ENCODE measurements at regions not wholly inside any gene's neighbourhood (a gene's known extent, or its start where the extent isn't known, plus 50 kb on each side); places are given as distances from the start of the nearest gene placed in this dataset.
"Not testable (repeated sequence)": the region's sequence is repeated elsewhere in the genome, so short reads cannot be mapped to it uniquely, and the experiment has no call there.

DNA sequence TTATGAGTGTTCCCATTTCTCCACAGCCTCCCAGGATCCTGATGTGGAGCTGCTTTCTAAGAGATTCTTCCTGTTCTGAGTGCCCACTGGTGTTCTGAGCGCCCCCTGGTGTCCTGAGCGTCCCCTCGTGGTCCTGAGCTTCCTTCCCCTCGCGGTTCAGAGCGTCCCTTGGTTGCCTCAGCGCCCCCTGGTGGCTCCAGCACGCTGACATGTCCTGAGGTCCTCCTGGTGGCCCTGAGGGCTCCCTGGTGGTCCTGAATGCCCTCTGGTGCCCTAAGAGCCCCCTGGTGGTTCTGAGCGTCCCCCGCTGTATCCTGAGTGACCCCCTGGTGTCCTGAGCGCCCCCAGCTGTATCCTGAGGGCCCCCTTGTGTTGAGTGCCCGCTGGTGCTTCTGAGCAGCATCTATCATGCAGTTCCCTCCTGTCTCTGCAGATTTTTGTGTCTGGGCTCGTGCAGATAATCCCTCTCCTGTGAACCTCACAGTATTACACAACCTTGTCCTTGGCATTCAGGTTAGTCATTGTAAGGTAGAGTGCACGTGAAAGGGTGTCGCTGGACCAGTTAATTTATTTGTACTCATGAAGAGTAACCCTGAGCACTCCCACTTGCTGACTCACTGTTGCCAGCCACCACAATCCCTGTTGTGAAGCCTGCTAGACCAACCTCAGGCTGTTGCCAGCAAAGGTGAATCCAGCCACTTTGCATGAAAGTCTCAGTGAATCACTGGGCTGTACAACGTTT lies 1214.9 kb downstream of the TMEM121 start:
- dilution Hi-C loops (cut with MboI; ENCODE audit: extremely low pct_ligation_motif_present, low sequenced_read_pairs); H3K9ac ChIP-seq (replicated peaks; ENCODE audit: extremely low read depth, insufficient read depth, low read length); H3K9me3 ChIP-seq (replicated peaks; ENCODE audit: control insufficient read depth, insufficient read depth, low read length); FAIRE-seq; H3K36me3 ChIP-seq (ENCODE audit: control insufficient read depth in 2 of 2, extremely low read depth in 1 of 2, insufficient read depth in 2 of 2, low read length in 2 of 2); H3K4me2 ChIP-seq (ENCODE audit: insufficient read depth, low read length); H3K79me2 ChIP-seq (ENCODE audit: control insufficient read depth, insufficient read depth, low read length); H3K9me1 ChIP-seq (replicated peaks; ENCODE audit: control insufficient read depth, extremely low read depth, insufficient read depth, low read length); DNase-seq (ENCODE audit: low read depth, low spot score); H3K4me3 ChIP-seq (replicated peaks in 1 of 3; ENCODE audit: insufficient read depth in 1 of 3, low read depth in 1 of 3, low read length in 3 of 3); H2AFZ ChIP-seq (ENCODE audit: low read depth, low read length); intact Hi-C loops (cut with micrococcal nuclease); POLR2A ChIA-PET; H3K27ac ChIP-seq (ENCODE audit: insufficient read depth, low read depth, low read length); H4K20me1 ChIP-seq (replicated peaks; ENCODE audit: control insufficient read depth, extremely low read depth, insufficient read depth, low read length); BruUV-seq (replicated peaks); H3K27me3 ChIP-seq (ENCODE audit: control insufficient read depth in 2 of 2, insufficient read depth in 2 of 2, low read length in 2 of 2); H3K4me1 ChIP-seq (ENCODE audit: control insufficient read depth, extremely low read depth, insufficient read depth, low read length): not testable (repeated sequence)
- CTCF ChIA-PET = interaction anchor here (0.7 kb wide), 1 partner anchor 47 kb away, joined by 3 read pairs; no protein-coding TSS in a partner anchor

DNA sequence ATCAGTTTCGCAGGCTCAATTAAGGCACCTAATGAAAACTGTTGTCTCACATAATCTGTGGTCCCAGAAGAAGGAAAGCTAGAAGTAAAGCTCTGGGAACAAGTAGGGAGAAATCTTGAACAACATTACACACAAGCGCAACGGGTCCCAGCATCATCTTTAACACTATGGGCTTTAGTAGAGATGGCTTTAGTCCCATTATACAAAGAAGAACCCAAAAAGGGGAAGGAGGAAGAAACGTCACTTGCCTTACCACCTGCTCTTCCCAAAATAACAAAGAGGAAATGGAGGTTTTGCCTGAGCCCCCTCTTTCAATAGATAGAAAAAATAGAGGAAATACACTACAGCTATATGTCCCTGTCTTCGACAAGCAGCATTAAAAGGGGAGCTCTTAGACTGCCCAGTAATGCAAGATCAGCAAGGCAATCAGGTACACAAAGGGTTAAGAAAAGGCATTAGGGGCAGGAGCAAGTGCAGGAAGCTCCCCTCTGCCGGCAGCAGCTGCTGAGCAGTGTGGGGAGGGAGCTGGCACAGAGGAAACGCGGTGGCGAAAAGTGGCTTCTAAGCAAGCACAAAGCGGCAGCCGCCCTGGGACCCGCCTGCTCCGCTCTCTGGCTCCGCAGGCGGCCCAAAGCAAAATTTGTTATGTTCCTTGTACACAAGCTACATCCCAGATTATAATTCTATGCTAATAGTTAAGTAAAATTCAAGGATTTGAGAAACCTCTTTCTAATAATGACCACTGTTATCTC lies 1218.8 kb downstream of the TMEM121 start:
- FAIRE-seq; H3K36me3 ChIP-seq (ENCODE audit: control insufficient read depth in 2 of 2, extremely low read depth in 1 of 2, insufficient read depth in 2 of 2, low read length in 2 of 2); BruUV-seq (replicated peaks); H3K9me3 ChIP-seq (replicated peaks; ENCODE audit: control insufficient read depth, insufficient read depth, low read length); H3K9me1 ChIP-seq (replicated peaks; ENCODE audit: control insufficient read depth, extremely low read depth, insufficient read depth, low read length); H3K79me2 ChIP-seq (ENCODE audit: control insufficient read depth, insufficient read depth, low read length); dilution Hi-C loops (cut with MboI; ENCODE audit: extremely low pct_ligation_motif_present, low sequenced_read_pairs); H3K27ac ChIP-seq (ENCODE audit: insufficient read depth, low read depth, low read length); H4K20me1 ChIP-seq (replicated peaks; ENCODE audit: control insufficient read depth, extremely low read depth, insufficient read depth, low read length); intact Hi-C loops (cut with micrococcal nuclease); H3K4me3 ChIP-seq (replicated peaks in 1 of 3; ENCODE audit: insufficient read depth in 1 of 3, low read depth in 1 of 3, low read length in 3 of 3); H3K9ac ChIP-seq (replicated peaks; ENCODE audit: extremely low read depth, insufficient read depth, low read length); H3K27me3 ChIP-seq (ENCODE audit: control insufficient read depth in 2 of 2, insufficient read depth in 2 of 2, low read length in 2 of 2); CTCF ChIA-PET; H3K4me1 ChIP-seq (ENCODE audit: control insufficient read depth, extremely low read depth, insufficient read depth, low read length); POLR2A ChIA-PET; DNase-seq (ENCODE audit: low read depth, low spot score); H2AFZ ChIP-seq (ENCODE audit: low read depth, low read length); H3K4me2 ChIP-seq (ENCODE audit: insufficient read depth, low read length): not testable (repeated sequence)

DNA sequence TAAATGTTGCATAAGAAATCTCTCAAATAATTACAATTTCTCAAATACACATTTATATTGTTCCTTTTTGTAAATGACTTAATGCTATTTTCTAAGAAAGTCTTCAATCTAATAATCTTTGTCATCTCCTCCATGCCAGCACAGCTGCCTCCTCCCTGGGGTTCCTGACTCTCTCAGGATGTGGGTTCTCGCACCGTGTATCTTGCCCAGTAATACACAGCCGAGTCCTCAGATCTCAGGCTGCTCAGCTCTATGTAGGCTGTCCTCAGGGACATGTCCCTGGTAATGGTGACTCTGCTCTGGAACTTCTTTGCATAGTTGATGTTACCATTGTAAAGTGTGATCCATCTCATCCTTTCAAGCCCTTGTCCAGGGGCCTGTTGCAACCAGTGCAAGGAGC lies 1223.7 kb downstream of the TMEM121 start:
- POLR2A ChIA-PET; H3K27me3 ChIP-seq (ENCODE audit: control insufficient read depth in 2 of 2, insufficient read depth in 2 of 2, low read length in 2 of 2); CTCF ChIA-PET; H2AFZ ChIP-seq (ENCODE audit: low read depth, low read length); H3K36me3 ChIP-seq (ENCODE audit: control insufficient read depth in 2 of 2, extremely low read depth in 1 of 2, insufficient read depth in 2 of 2, low read length in 2 of 2); FAIRE-seq; DNase-seq (ENCODE audit: low read depth, low spot score); H4K20me1 ChIP-seq (replicated peaks; ENCODE audit: control insufficient read depth, extremely low read depth, insufficient read depth, low read length); BruUV-seq (replicated peaks); H3K79me2 ChIP-seq (ENCODE audit: control insufficient read depth, insufficient read depth, low read length); H3K9me3 ChIP-seq (replicated peaks; ENCODE audit: control insufficient read depth, insufficient read depth, low read length); H3K4me2 ChIP-seq (ENCODE audit: insufficient read depth, low read length); H3K4me1 ChIP-seq (ENCODE audit: control insufficient read depth, extremely low read depth, insufficient read depth, low read length); H3K27ac ChIP-seq (ENCODE audit: insufficient read depth, low read depth, low read length); H3K4me3 ChIP-seq (replicated peaks in 1 of 3; ENCODE audit: insufficient read depth in 1 of 3, low read depth in 1 of 3, low read length in 3 of 3); H3K9ac ChIP-seq (replicated peaks; ENCODE audit: extremely low read depth, insufficient read depth, low read length); intact Hi-C loops (cut with micrococcal nuclease); dilution Hi-C loops (cut with MboI; ENCODE audit: extremely low pct_ligation_motif_present, low sequenced_read_pairs); H3K9me1 ChIP-seq (replicated peaks; ENCODE audit: control insufficient read depth, extremely low read depth, insufficient read depth, low read length): not testable (repeated sequence)

DNA sequence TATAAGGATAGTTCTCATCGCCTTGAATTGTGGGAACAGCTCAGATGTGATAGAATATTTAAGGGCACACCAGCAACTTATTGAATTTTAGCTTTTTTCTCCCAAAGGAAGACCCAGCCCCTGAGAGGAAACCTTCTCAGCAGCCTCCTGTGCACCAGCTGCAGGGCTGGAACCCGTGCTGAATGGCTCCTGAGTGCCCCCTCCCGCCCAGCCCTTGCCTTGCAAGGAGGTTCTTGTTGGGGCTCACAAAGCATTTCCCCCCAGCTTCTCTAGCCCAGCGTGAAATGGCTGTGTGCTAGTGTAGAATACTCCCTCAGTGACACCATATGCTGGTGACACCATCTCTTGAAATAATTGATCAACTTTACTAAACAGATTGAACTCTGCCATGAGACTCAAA lies 1227.4 kb downstream of the TMEM121 start:
- H3K9me1 ChIP-seq (replicated peaks; ENCODE audit: control insufficient read depth, extremely low read depth, insufficient read depth, low read length); H3K4me3 ChIP-seq (replicated peaks in 1 of 3; ENCODE audit: insufficient read depth in 1 of 3, low read depth in 1 of 3, low read length in 3 of 3); CTCF ChIA-PET; DNase-seq (ENCODE audit: low read depth, low spot score); intact Hi-C loops (cut with micrococcal nuclease); FAIRE-seq; H3K4me2 ChIP-seq (ENCODE audit: insufficient read depth, low read length); dilution Hi-C loops (cut with MboI; ENCODE audit: extremely low pct_ligation_motif_present, low sequenced_read_pairs); H3K4me1 ChIP-seq (ENCODE audit: control insufficient read depth, extremely low read depth, insufficient read depth, low read length); H4K20me1 ChIP-seq (replicated peaks; ENCODE audit: control insufficient read depth, extremely low read depth, insufficient read depth, low read length); H3K27ac ChIP-seq (ENCODE audit: insufficient read depth, low read depth, low read length); H2AFZ ChIP-seq (ENCODE audit: low read depth, low read length); H3K9me3 ChIP-seq (replicated peaks; ENCODE audit: control insufficient read depth, insufficient read depth, low read length); H3K9ac ChIP-seq (replicated peaks; ENCODE audit: extremely low read depth, insufficient read depth, low read length); BruUV-seq (replicated peaks); H3K36me3 ChIP-seq (ENCODE audit: control insufficient read depth in 2 of 2, extremely low read depth in 1 of 2, insufficient read depth in 2 of 2, low read length in 2 of 2); POLR2A ChIA-PET; H3K27me3 ChIP-seq (ENCODE audit: control insufficient read depth in 2 of 2, insufficient read depth in 2 of 2, low read length in 2 of 2); H3K79me2 ChIP-seq (ENCODE audit: control insufficient read depth, insufficient read depth, low read length): not testable (repeated sequence)

Measured in endothelial cell of umbilical vein (primary cell).